ENCODE measurements at regions not wholly inside any gene's neighbourhood (a gene's known extent, or its start where the extent isn't known, plus 50 kb on each side); places are given as distances from the start of the nearest gene placed in this dataset.
"Not testable (repeated sequence)": the region's sequence is repeated elsewhere in the genome, so short reads cannot be mapped to it uniquely, and the experiment has no call there.

- Histone ChIP-seq H3K4me3 (ENCODE audit: low read depth, low read length) (no peak overlapping the region), H3K36me3 (ENCODE audit: control insufficient read depth in 2 of 2, insufficient read depth in 1 of 2, low read length in 2 of 2) (no peaks in the 10 kb centered on the region), H3K27ac (ENCODE audit: extremely low read depth, low read depth, low read length) (no peak overlapping the region), H3K9me3 (ENCODE audit: control insufficient read depth, insufficient read depth, low read depth, low read length) (no peaks in the 10 kb centered on the region), H3K4me1 (ENCODE audit: control insufficient read depth, insufficient read depth, low read length) (peaks cover 4% of the 10 kb centered on the region)
- POLR2A ChIA-PET = no interaction called here
- TF ChIP-seq ZNF677 (tag by site-specific recombination; IDR thresholded peaks at IDR 0.05) = no peak
- TF ChIP-seq ZNF692 (tag by site-specific recombination; IDR thresholded peaks at IDR 0.05) = 0 out of 2 replicates have a peak, but pooled peaks have one; percentile 19
- TF ChIP-seq ZNF391 (tag by site-specific recombination; IDR thresholded peaks at IDR 0.05; ENCODE audit: borderline replicate concordance, low read depth) = no peak
- TF ChIP-seq ZNF335 (tag by site-specific recombination; conservative IDR thresholded peaks at IDR 0.05) = 0 out of 2 replicates have a peak, but pooled peaks have one; percentile 24
- CTCF ChIA-PET = no interaction called here
Observed at GRCh38 chr2:19617257-19617848, 258.9 kb upstream of the OSR1 start.

GRCh38 chr2:19615402-19615801 lies 257.0 kb upstream of the OSR1 start:
- H3K4me3 ChIP-seq (ENCODE audit: low read depth, low read length); H3K27ac ChIP-seq (ENCODE audit: extremely low read depth, low read depth, low read length); H3K36me3 ChIP-seq (ENCODE audit: control insufficient read depth in 2 of 2, insufficient read depth in 1 of 2, low read length in 2 of 2); CTCF ChIA-PET; H3K4me1 ChIP-seq (ENCODE audit: control insufficient read depth, insufficient read depth, low read length); POLR2A ChIA-PET; H3K9me3 ChIP-seq (ENCODE audit: control insufficient read depth, insufficient read depth, low read depth, low read length): not testable (repeated sequence)
- peak; percentile 11 for TF ChIP-seq ZNF510 (tag by site-specific recombination; IDR thresholded peaks at IDR 0.05; ENCODE audit: insufficient replicate concordance)
- TF ChIP-seq SETDB1 (IDR thresholded peaks at IDR 0.05; ENCODE audit: insufficient read length, low read length) = peak; percentile 94

GRCh38 chr2:19614066-19614465 lies 255.6 kb upstream of the OSR1 start:
- CTCF ChIA-PET = interaction anchor here (0.6 kb wide), 1 partner anchor 14 kb away, joined by 5 read pairs; no protein-coding TSS in a partner anchor
- Histone ChIP-seq H3K36me3 (ENCODE audit: control insufficient read depth in 2 of 2, insufficient read depth in 1 of 2, low read length in 2 of 2) (no peaks in the 10 kb centered on the region), H3K4me3 (ENCODE audit: low read depth, low read length) (no peak overlapping the region), H3K4me1 (ENCODE audit: control insufficient read depth, insufficient read depth, low read length) (peaks cover 4% of the 10 kb centered on the region), H3K27ac (ENCODE audit: extremely low read depth, low read depth, low read length) (no peak overlapping the region), H3K9me3 (ENCODE audit: control insufficient read depth, insufficient read depth, low read depth, low read length) (no peaks in the 10 kb centered on the region)
- POLR2A ChIA-PET = no interaction called here
- TF ChIP-seq ZNF23 (tag by site-specific recombination; IDR thresholded peaks at IDR 0.05; ENCODE audit: borderline replicate concordance) = no peak
- no peak for TF ChIP-seq SP3 (tag by site-specific recombination; IDR thresholded peaks at IDR 0.05)
- no peak for TF ChIP-seq HOXA7 (CRISPR knock-in tag; IDR thresholded peaks at IDR 0.05; ENCODE audit: borderline replicate concordance)
- TF ChIP-seq KLF8 (tag by site-specific recombination; IDR thresholded peaks at IDR 0.05) = no peak
- no peak for TF ChIP-seq ZNF549 (tag by site-specific recombination; IDR thresholded peaks at IDR 0.05)
- TF ChIP-seq TSHZ1 (tag by site-specific recombination; IDR thresholded peaks at IDR 0.05; ENCODE audit: borderline replicate concordance) = no peak
- no peak for TF ChIP-seq ZNF398 (tag by site-specific recombination; IDR thresholded peaks at IDR 0.05)
- no peak for TF ChIP-seq ZNF138 (tag by site-specific recombination; IDR thresholded peaks at IDR 0.05; ENCODE audit: borderline replicate concordance)
- no peak for TF ChIP-seq BCL11B (tag by site-specific recombination; IDR thresholded peaks at IDR 0.05; ENCODE audit: low read depth)
- TF ChIP-seq ZNF610 (tag by site-specific recombination; IDR thresholded peaks at IDR 0.05; ENCODE audit: borderline replicate concordance) = no peak
- TF ChIP-seq ZNF354C (tag by site-specific recombination; IDR thresholded peaks at IDR 0.05; ENCODE audit: borderline replicate concordance, low read depth) = no peak
